Calu3 (cell line): ENCODE measurements at regions not wholly inside any gene's neighbourhood (a gene's known extent, or its start where the extent isn't known, plus 50 kb on each side); places are given as distances from the start of the nearest gene placed in this dataset.
"Not testable (repeated sequence)": the region's sequence is repeated elsewhere in the genome, so short reads cannot be mapped to it uniquely, and the experiment has no call there.

Experiments used
- BruUV-seq: library from RNA; stranded (reverse); fragments of 400-500 nt; replicated peaks from 2 replicates; lab custom pipeline; 2021; lab: Mats Ljungman, UMichigan
- CTCF ChIA-PET: fragments of 300-600 bp; sonication (Branson Sonifier 250); formaldehyde crosslinking; loops from one replicate; lab custom pipeline; 2022; ENCODE audit warnings: antibody characterized with exemption; lab: Charles Lee
- DNase-seq: peaks from one replicate; pipeline ENCODE4 v3.0.0; 2022
- H3K27ac Mint-ChIP-seq: one replicate; pipeline ENCODE4 v1.8.0; 2022; ENCODE audit warnings: mixed read lengths; ENCODE audit not compliant: unreplicated experiment
- H3K27me3 Mint-ChIP-seq: one replicate; pipeline ENCODE4 v1.8.0; 2022; ENCODE audit warnings: mixed read lengths; ENCODE audit not compliant: unreplicated experiment
- H3K36me3 Mint-ChIP-seq: one replicate; pipeline ENCODE4 v1.8.0; 2022; ENCODE audit warnings: mild to moderate bottlenecking, moderate library complexity, mixed read lengths; ENCODE audit not compliant: insufficient read depth, unreplicated experiment
- H3K4me1 Mint-ChIP-seq: one replicate; pipeline ENCODE4 v1.8.0; 2022; ENCODE audit warnings: mild to moderate bottlenecking, low read depth, mixed read lengths; ENCODE audit not compliant: unreplicated experiment
- H3K4me3 Mint-ChIP-seq: one replicate; pipeline ENCODE4 v1.8.0; 2022; ENCODE audit warnings: mild to moderate bottlenecking, low read depth, moderate library complexity, mixed read lengths; ENCODE audit not compliant: unreplicated experiment
- H3K9me3 Mint-ChIP-seq: one replicate; pipeline ENCODE4 v1.8.0; 2022; ENCODE audit warnings: low read depth, mixed read lengths; ENCODE audit not compliant: unreplicated experiment
- intact Hi-C: fragments of 100-400 bp; cut with micrococcal nuclease; formaldehyde crosslinking; loops from one replicate; pipeline ENCODE4 v1.10.0; 2022; ENCODE audit not compliant: unreplicated experiment
- TF ChIP-seq, protein P1 (sequence below): fragments of 200-600 bp; IDR thresholded peaks from one replicate; pipeline ENCODE4 v1.8.0; 2022; ENCODE audit warnings: antibody characterized with exemption; ENCODE audit not compliant: unreplicated experiment

DNA sequence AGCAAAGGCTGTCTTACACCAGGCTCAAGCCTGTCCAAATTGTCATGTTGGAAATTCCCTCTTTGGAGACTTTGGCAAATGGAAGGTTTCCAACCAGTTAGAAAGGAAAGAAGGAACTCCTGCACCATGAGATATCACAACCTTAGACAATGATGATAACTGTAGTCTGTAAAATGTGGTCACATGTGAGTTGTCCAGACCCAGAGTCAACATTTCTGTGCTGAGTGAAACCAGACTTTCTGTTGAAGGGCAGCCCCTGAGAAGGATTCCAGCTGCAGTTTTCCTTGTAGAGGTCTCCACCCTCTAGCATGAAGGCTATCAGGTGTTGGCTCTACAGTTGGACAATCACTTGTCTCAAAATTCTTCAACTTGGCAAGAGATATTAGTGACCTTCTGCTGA, 82.4 kb downstream of the SOX3 start:
- intact Hi-C loops, result no loop called here
- CTCF ChIA-PET, result no interaction called here
- Mint-ChIP-seq H3K4me3 (no peak overlapping the region), H3K9me3 (peaks cover under 1% of the 10 kb centered on the region), H3K4me1 (no peaks in the 10 kb centered on the region), H3K36me3 (no peaks in the 10 kb centered on the region), H3K27me3 (no peaks in the 10 kb centered on the region), H3K27ac (no peak overlapping the region)
- BruUV-seq, result no TSS peak
- DNase-seq, result no peak
- TF ChIP-seq, protein P1, sequence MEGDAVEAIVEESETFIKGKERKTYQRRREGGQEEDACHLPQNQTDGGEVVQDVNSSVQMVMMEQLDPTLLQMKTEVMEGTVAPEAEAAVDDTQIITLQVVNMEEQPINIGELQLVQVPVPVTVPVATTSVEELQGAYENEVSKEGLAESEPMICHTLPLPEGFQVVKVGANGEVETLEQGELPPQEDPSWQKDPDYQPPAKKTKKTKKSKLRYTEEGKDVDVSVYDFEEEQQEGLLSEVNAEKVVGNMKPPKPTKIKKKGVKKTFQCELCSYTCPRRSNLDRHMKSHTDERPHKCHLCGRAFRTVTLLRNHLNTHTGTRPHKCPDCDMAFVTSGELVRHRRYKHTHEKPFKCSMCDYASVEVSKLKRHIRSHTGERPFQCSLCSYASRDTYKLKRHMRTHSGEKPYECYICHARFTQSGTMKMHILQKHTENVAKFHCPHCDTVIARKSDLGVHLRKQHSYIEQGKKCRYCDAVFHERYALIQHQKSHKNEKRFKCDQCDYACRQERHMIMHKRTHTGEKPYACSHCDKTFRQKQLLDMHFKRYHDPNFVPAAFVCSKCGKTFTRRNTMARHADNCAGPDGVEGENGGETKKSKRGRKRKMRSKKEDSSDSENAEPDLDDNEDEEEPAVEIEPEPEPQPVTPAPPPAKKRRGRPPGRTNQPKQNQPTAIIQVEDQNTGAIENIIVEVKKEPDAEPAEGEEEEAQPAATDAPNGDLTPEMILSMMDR, result no peak

DNA sequence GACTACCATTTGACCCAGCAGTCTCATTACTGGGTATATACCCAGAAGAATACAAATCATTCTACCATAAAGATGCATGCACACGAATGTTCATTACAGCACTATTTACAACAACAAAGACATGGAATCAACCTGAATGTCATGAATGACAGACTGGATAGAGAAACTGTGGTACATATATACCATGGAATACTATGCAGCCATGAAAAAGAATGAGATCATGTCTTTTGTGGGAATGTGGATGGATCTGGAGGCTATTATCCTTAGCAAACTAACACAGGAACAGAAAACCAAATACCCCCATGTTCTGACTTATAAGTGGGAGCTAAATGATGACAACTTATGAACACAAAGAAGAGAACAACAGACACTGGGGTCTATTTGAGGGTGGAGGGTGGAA, 102.7 kb downstream of the SOX3 start:
- H3K4me3 Mint-ChIP-seq, H3K9me3 Mint-ChIP-seq, H3K27ac Mint-ChIP-seq, BruUV-seq, H3K4me1 Mint-ChIP-seq, H3K27me3 Mint-ChIP-seq, CTCF ChIA-PET, DNase-seq, H3K36me3 Mint-ChIP-seq, intact Hi-C loops: not testable (repeated sequence)

DNA sequence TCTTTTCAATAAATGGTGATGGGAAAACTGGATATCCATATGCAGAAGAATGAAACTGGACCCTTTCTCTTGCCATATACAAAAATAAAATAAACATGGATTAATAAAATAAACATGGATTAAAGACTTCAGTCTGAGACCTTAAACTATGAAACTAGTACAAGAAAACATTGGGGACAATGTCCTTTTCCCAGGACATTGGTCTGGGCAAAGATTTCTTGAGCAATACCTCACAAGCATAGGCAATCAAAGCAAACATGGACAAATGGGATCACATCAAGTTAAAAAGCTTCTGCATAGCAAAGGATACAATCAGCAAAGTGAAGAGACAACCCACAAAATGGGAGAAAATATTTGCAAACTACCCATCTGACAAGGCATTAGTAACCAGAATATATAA, 108.5 kb downstream of the SOX3 start:
- H3K27ac Mint-ChIP-seq, intact Hi-C loops, H3K4me1 Mint-ChIP-seq, H3K36me3 Mint-ChIP-seq, H3K27me3 Mint-ChIP-seq, BruUV-seq, DNase-seq, CTCF ChIA-PET, H3K4me3 Mint-ChIP-seq: not testable (repeated sequence)
- H3K9me3 Mint-ChIP-seq, result peaks cover 12% of the 10 kb centered on the region

DNA sequence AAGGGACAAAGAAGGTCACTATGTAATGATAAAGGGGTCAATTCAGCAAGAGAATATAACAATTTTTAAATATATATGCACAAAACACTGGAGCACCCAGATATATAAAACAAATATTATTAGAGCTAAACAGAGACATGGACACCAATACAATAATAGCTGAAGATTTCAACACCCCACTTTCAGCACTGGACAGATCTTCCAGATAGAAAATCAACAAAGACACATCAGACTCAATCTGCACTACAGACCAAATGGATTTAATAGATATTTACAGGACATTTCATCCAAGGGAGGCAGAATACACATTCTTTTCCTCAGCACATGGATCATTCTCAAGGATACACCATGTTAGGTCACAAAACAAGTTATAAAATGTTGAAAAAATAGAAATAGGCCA, 111.4 kb downstream of the SOX3 start:
- BruUV-seq, result no TSS peak
- H3K27ac Mint-ChIP-seq, result no peak overlapping the region
- CTCF ChIA-PET, result no interaction called here
- intact Hi-C loops, result no loop called here
- H3K4me1 Mint-ChIP-seq, result no peaks in the 10 kb centered on the region
- DNase-seq, result no peak
- no peaks in the 10 kb centered on the region for H3K36me3 Mint-ChIP-seq
- peaks cover 12% of the 10 kb centered on the region for H3K9me3 Mint-ChIP-seq
- H3K27me3 Mint-ChIP-seq, result no peaks in the 10 kb centered on the region
- no peak overlapping the region for H3K4me3 Mint-ChIP-seq
- TF ChIP-seq, protein P1, result no peak

DNA sequence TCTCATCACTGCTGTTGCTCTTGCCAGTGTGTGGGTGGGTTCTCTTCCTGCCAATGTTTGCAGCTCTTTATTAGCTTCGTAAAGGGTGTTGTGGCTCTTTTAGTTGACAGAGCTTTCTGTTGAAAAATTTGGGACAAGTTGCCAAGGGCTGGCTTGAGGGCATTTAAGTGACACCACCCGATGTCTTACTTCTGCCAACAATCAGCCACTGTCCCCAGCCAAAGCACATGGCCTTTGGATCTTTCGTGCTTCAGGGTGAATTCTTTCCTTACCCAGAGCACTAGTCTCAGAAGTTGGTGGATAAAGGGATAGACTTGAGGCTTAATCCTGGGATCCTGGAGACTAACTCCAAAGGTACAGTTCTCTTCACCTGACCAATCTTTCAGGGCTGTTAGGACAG, 113.6 kb downstream of the SOX3 start:
- Mint-ChIP-seq H3K4me1 (no peaks in the 10 kb centered on the region), H3K27ac (no peak overlapping the region), H3K4me3 (no peak overlapping the region), H3K9me3 (peaks cover 8% of the 10 kb centered on the region), H3K36me3 (no peaks in the 10 kb centered on the region), H3K27me3 (no peaks in the 10 kb centered on the region)
- no TSS peak for BruUV-seq
- CTCF ChIA-PET, result no interaction called here
- DNase-seq, result no peak
- TF ChIP-seq, protein P1, result no peak
- intact Hi-C loops, result no loop called here
